ENCODE measurements at regions not wholly inside any gene's neighbourhood (a gene's known extent, or its start where the extent isn't known, plus 50 kb on each side); places are given as distances from the start of the nearest gene placed in this dataset.
A peak's percentile ranks its signal among the peaks of the same experiment; 100 is the strongest.

- Histone ChIP-seq H3K4me3 (no peak overlapping the region), H3K36me3 (ENCODE audit: insufficient read depth) (no peaks in the 10 kb centered on the region), H3K9me2 (ENCODE audit: insufficient read depth) (peaks cover 11% of the 10 kb centered on the region; the same call in 1 of the 2 replicates), H3K4me2 (no peak overlapping the region), H3K27ac (ENCODE audit: low read depth) (peak overlapping the region; percentile 22; the same call in 1 of the 2 replicates), H3K27me3 (ENCODE audit: insufficient read depth) (no peaks in the 10 kb centered on the region), H2AFZ (no peak overlapping the region; the same call in 1 of the 2 replicates), H4K20me1 (replicated peaks; ENCODE audit: insufficient read depth) (no peaks in the 10 kb centered on the region), H3F3A (replicated peaks; ENCODE audit: low read depth) (no peaks in the 10 kb centered on the region), H3K79me2 (replicated peaks; ENCODE audit: insufficient read depth) (no peaks in the 10 kb centered on the region), H3K4me1 (ENCODE audit: insufficient read depth) (no peaks in the 10 kb centered on the region)
- peaks cover 14% of the 10 kb centered on the region for H3K4me1 Mint-ChIP-seq
- peak; percentile 42; the same call in 2 of the 3 replicates for ATAC-seq
- no peak for TF ChIP-seq EZH2 (IDR thresholded peaks at IDR 0.05; ENCODE audit: low read depth, unreplicated experiment)
- no peak for TF ChIP-seq POLR2AphosphoS5 (IDR thresholded peaks at IDR 0.05; ENCODE audit: low read depth)
- no peak for TF ChIP-seq ETS1 (IDR thresholded peaks at IDR 0.05)
- TF ChIP-seq ZNF331 (CRISPR knock-in tag; IDR thresholded peaks at IDR 0.05; ENCODE audit: low read depth), result no peak
- TF ChIP-seq REST (IDR thresholded peaks at IDR 0.05; ENCODE audit: unreplicated experiment), result no peak
- TF ChIP-seq ZNF114 (CRISPR knock-in tag; IDR thresholded peaks at IDR 0.05), result no peak
- TF ChIP-seq, protein P1, sequence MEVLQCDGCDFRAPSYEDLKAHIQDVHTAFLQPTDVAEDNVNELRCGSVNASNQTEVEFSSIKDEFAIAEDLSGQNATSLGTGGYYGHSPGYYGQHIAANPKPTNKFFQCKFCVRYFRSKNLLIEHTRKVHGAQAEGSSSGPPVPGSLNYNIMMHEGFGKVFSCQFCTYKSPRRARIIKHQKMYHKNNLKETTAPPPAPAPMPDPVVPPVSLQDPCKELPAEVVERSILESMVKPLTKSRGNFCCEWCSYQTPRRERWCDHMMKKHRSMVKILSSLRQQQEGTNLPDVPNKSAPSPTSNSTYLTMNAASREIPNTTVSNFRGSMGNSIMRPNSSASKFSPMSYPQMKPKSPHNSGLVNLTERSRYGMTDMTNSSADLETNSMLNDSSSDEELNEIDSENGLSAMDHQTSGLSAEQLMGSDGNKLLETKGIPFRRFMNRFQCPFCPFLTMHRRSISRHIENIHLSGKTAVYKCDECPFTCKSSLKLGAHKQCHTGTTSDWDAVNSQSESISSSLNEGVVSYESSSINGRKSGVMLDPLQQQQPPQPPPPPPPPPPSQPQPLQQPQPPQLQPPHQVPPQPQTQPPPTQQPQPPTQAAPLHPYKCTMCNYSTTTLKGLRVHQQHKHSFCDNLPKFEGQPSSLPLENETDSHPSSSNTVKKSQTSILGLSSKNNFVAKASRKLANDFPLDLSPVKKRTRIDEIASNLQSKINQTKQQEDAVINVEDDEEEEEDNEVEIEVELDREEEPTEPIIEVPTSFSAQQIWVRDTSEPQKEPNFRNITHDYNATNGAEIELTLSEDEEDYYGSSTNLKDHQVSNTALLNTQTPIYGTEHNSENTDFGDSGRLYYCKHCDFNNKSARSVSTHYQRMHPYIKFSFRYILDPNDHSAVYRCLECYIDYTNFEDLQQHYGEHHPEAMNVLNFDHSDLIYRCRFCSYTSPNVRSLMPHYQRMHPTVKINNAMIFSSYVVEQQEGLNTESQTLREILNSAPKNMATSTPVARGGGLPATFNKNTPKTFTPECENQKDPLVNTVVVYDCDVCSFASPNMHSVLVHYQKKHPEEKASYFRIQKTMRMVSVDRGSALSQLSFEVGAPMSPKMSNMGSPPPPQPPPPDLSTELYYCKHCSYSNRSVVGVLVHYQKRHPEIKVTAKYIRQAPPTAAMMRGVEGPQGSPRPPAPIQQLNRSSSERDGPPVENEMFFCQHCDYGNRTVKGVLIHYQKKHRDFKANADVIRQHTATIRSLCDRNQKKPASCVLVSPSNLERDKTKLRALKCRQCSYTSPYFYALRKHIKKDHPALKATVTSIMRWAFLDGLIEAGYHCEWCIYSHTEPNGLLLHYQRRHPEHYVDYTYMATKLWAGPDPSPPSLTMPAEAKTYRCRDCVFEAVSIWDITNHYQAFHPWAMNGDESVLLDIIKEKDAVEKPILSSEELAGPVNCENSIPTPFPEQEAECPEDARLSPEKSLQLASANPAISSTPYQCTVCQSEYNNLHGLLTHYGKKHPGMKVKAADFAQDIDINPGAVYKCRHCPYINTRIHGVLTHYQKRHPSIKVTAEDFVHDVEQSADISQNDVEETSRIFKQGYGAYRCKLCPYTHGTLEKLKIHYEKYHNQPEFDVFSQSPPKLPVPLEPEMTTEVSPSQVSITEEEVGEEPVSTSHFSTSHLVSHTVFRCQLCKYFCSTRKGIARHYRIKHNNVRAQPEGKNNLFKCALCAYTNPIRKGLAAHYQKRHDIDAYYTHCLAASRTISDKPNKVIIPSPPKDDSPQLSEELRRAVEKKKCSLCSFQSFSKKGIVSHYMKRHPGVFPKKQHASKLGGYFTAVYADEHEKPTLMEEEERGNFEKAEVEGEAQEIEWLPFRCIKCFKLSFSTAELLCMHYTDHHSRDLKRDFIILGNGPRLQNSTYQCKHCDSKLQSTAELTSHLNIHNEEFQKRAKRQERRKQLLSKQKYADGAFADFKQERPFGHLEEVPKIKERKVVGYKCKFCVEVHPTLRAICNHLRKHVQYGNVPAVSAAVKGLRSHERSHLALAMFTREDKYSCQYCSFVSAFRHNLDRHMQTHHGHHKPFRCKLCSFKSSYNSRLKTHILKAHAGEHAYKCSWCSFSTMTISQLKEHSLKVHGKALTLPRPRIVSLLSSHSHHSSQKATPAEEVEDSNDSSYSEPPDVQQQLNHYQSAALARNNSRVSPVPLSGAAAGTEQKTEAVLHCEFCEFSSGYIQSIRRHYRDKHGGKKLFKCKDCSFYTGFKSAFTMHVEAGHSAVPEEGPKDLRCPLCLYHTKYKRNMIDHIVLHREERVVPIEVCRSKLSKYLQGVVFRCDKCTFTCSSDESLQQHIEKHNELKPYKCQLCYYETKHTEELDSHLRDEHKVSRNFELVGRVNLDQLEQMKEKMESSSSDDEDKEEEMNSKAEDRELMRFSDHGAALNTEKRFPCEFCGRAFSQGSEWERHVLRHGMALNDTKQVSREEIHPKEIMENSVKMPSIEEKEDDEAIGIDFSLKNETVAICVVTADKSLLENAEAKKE (CRISPR knock-in tag; IDR thresholded peaks at IDR 0.05), result no peak
- TF ChIP-seq CREB1 (CRISPR knock-in tag; IDR thresholded peaks at IDR 0.05; ENCODE audit: low read depth), result no peak
- TF ChIP-seq, protein P2, sequence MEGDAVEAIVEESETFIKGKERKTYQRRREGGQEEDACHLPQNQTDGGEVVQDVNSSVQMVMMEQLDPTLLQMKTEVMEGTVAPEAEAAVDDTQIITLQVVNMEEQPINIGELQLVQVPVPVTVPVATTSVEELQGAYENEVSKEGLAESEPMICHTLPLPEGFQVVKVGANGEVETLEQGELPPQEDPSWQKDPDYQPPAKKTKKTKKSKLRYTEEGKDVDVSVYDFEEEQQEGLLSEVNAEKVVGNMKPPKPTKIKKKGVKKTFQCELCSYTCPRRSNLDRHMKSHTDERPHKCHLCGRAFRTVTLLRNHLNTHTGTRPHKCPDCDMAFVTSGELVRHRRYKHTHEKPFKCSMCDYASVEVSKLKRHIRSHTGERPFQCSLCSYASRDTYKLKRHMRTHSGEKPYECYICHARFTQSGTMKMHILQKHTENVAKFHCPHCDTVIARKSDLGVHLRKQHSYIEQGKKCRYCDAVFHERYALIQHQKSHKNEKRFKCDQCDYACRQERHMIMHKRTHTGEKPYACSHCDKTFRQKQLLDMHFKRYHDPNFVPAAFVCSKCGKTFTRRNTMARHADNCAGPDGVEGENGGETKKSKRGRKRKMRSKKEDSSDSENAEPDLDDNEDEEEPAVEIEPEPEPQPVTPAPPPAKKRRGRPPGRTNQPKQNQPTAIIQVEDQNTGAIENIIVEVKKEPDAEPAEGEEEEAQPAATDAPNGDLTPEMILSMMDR (conservative IDR thresholded peaks at IDR 0.05; ENCODE audit: low read depth in 2 of 2), result no peak
- TF ChIP-seq STAT1 (IDR thresholded peaks at IDR 0.05; ENCODE audit: unreplicated experiment), result no peak
- TF ChIP-seq EZH2phosphoT487 (IDR thresholded peaks at IDR 0.05; ENCODE audit: unreplicated experiment), result no peak
- TF ChIP-seq NANOG (IDR thresholded peaks at IDR 0.05; ENCODE audit: borderline replicate concordance), result no peak
- no peak for TF ChIP-seq JUNB (IDR thresholded peaks at IDR 0.05; ENCODE audit: unreplicated experiment)
- peaks cover 1% of the 10 kb centered on the region for H3K27me3 Mint-ChIP-seq (ENCODE audit: insufficient read depth, low read depth, poor library complexity)
- peaks cover 6% of the 10 kb centered on the region; the same call in 2 of the 3 replicates for H3K9me3 Mint-ChIP-seq
- DNase-seq (ENCODE audit: low spot score), result peak; percentile 19
- no peak overlapping the region for H3K27ac Mint-ChIP-seq
- H3K36me3 Mint-ChIP-seq (ENCODE audit: low read depth), result no peaks in the 10 kb centered on the region
- H3K4me3 Mint-ChIP-seq, result no peak overlapping the region
These were observed 51.0 kb upstream of the L3MBTL3 start for GRCh38 chr6:129967427-129967826.
